ENCODE measurements at regions not wholly inside any gene's neighbourhood (a gene's known extent, or its start where the extent isn't known, plus 50 kb on each side); places are given as distances from the start of the nearest gene placed in this dataset.

GRCh38 chr4:185992585-185992984, 76.4 kb upstream of the TLR3 start:
- H2AFZ ChIP-seq (ENCODE audit: low read depth, low read length): no peak overlapping the region
- no peaks in the 10 kb centered on the region for H3K27me3 ChIP-seq (ENCODE audit: insufficient read depth, low read depth, low read length)
- no peak overlapping the region for H3K4me2 ChIP-seq (ENCODE audit: low read length)
- H3K9ac ChIP-seq (ENCODE audit: low read length): no peak overlapping the region
- H3K36me3 ChIP-seq (ENCODE audit: insufficient read depth, low read length): no peaks in the 10 kb centered on the region
- no peaks in the 10 kb centered on the region for H4K20me1 ChIP-seq (ENCODE audit: insufficient read depth)
- H3K79me2 ChIP-seq (replicated peaks; ENCODE audit: insufficient read depth, low read length): no peaks in the 10 kb centered on the region
- no peaks in the 10 kb centered on the region for H3K9me3 ChIP-seq (ENCODE audit: low read length)
- H3K27ac ChIP-seq (ENCODE audit: low read length): no peak overlapping the region
- TF ChIP-seq POLR2AphosphoS5 (IDR thresholded peaks at IDR 0.05): no peak
- TF ChIP-seq REST (IDR thresholded peaks at IDR 0.05; ENCODE audit: borderline replicate concordance): no peak
- no peaks in the 10 kb centered on the region for H3K9me2 ChIP-seq (ENCODE audit: insufficient read depth, low read length)
- H3K4me3 ChIP-seq (ENCODE audit: low read length): no peak overlapping the region
- H3F3A ChIP-seq (ENCODE audit: insufficient read depth, low read length, poor library complexity, severe bottlenecking): no peaks in the 10 kb centered on the region

- H3K27ac ChIP-seq (ENCODE audit: low read length): no peak overlapping the region
- no peak for TF ChIP-seq EZH2 (IDR thresholded peaks at IDR 0.05; ENCODE audit: borderline replicate concordance, insufficient read depth, low read length, poor library complexity, severe bottlenecking)
- no peak for TF ChIP-seq POLR2AphosphoS5 (IDR thresholded peaks at IDR 0.05)
- no peak overlapping the region for H3K4me3 ChIP-seq (ENCODE audit: low read length)
- H4K20me1 ChIP-seq (ENCODE audit: insufficient read depth): no peaks in the 10 kb centered on the region
- no peak overlapping the region for H3K4me2 ChIP-seq (ENCODE audit: low read length)
- H3K9me3 ChIP-seq (ENCODE audit: low read length): no peaks in the 10 kb centered on the region
- H3K79me2 ChIP-seq (replicated peaks; ENCODE audit: insufficient read depth, low read length): no peaks in the 10 kb centered on the region
- no peaks in the 10 kb centered on the region for H3K36me3 ChIP-seq (ENCODE audit: insufficient read depth, low read length)
- no peak overlapping the region for H3K9ac ChIP-seq (ENCODE audit: low read length)
- H2AFZ ChIP-seq (ENCODE audit: low read depth, low read length): no peak overlapping the region
- no peaks in the 10 kb centered on the region for H3F3A ChIP-seq (ENCODE audit: insufficient read depth, low read length, poor library complexity, severe bottlenecking)
- no peaks in the 10 kb centered on the region for H3K27me3 ChIP-seq (ENCODE audit: insufficient read depth, low read depth, low read length)
- no peaks in the 10 kb centered on the region for H3K9me2 ChIP-seq (ENCODE audit: insufficient read depth, low read length)
These were observed 75.5 kb upstream of the TLR3 start for GRCh38 chr4:185993328-185993973.

GRCh38 chr4:185994750-185995149, 74.2 kb upstream of the TLR3 start:
- Histone ChIP-seq H4K20me1 (ENCODE audit: insufficient read depth) (no peaks in the 10 kb centered on the region), H3K27ac (ENCODE audit: low read length) (no peak overlapping the region), H3K9ac (ENCODE audit: low read length) (no peak overlapping the region), H3K79me2 (replicated peaks; ENCODE audit: insufficient read depth, low read length) (no peaks in the 10 kb centered on the region), H2AFZ (ENCODE audit: low read depth, low read length) (no peak overlapping the region), H3K36me3 (ENCODE audit: insufficient read depth, low read length) (no peaks in the 10 kb centered on the region), H3K4me2 (ENCODE audit: low read length) (no peak overlapping the region), H3K27me3 (ENCODE audit: insufficient read depth, low read depth, low read length) (no peaks in the 10 kb centered on the region), H3K4me3 (ENCODE audit: low read length) (no peak overlapping the region), H3K9me3 (ENCODE audit: low read length) (no peaks in the 10 kb centered on the region), H3F3A (ENCODE audit: insufficient read depth, low read length, poor library complexity, severe bottlenecking) (no peaks in the 10 kb centered on the region), H3K9me2 (ENCODE audit: insufficient read depth, low read length) (no peaks in the 10 kb centered on the region)
- TF ChIP-seq RAD21 (conservative IDR thresholded peaks at IDR 0.05) (no peak), TAF1 (IDR thresholded peaks at IDR 0.05; ENCODE audit: low read depth) (no peak), EZH2 (IDR thresholded peaks at IDR 0.05; ENCODE audit: borderline replicate concordance, insufficient read depth, low read length, poor library complexity, severe bottlenecking) (no peak), EP300 (conservative IDR thresholded peaks at IDR 0.05; ENCODE audit: poor library complexity, severe bottlenecking) (no peak), POLR2AphosphoS5 (IDR thresholded peaks at IDR 0.05) (no peak), REST (IDR thresholded peaks at IDR 0.05; ENCODE audit: borderline replicate concordance) (no peak), SMC3 (conservative IDR thresholded peaks at IDR 0.05; ENCODE audit: poor library complexity) (no peak), MXI1 (conservative IDR thresholded peaks at IDR 0.05; ENCODE audit: poor library complexity, severe bottlenecking) (no peak), CTCF (IDR thresholded peaks at IDR 0.05; ENCODE audit: poor library complexity, severe bottlenecking) (no peak)
